Adrenal gland (tissue), 5 donors: ENCODE measurements at regions not wholly inside any gene's neighbourhood (a gene's known extent, or its start where the extent isn't known, plus 50 kb on each side); places are given as distances from the start of the nearest gene placed in this dataset.

Experiments
- POLR2A ChIP-seq, 2 donors: fragments of 450-650 bp; IDR thresholded peaks; one replicate each; pipeline ENCODE4 v1.6.1; 2017; ENCODE audit warnings: antibody characterized with exemption in 2 of 2, mild to moderate bottlenecking in 2 of 2, moderate library complexity in 1 of 2
- TF ChIP-seq, protein P1 (sequence below), 6 experiments: fragments of 450-650 bp in 4 of 6; fragments of 200-600 bp in 2 of 6; sonication (generic) in 1 of 6; IDR thresholded peaks; 1 replicate in 5 of 6; 2 replicates in 1 of 6; pipeline versions ENCODE4 v1.5.1 to v1.8.0; 2016 to 2021; ENCODE audit warnings: antibody characterized with exemption in 6 of 6, mild to moderate bottlenecking in 2 of 6, moderate library complexity in 1 of 6
- donor health status: DM: no; HTN: no; CAD: no.

- TF ChIP-seq, protein P1, sequence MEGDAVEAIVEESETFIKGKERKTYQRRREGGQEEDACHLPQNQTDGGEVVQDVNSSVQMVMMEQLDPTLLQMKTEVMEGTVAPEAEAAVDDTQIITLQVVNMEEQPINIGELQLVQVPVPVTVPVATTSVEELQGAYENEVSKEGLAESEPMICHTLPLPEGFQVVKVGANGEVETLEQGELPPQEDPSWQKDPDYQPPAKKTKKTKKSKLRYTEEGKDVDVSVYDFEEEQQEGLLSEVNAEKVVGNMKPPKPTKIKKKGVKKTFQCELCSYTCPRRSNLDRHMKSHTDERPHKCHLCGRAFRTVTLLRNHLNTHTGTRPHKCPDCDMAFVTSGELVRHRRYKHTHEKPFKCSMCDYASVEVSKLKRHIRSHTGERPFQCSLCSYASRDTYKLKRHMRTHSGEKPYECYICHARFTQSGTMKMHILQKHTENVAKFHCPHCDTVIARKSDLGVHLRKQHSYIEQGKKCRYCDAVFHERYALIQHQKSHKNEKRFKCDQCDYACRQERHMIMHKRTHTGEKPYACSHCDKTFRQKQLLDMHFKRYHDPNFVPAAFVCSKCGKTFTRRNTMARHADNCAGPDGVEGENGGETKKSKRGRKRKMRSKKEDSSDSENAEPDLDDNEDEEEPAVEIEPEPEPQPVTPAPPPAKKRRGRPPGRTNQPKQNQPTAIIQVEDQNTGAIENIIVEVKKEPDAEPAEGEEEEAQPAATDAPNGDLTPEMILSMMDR (IDR thresholded peaks at IDR 0.05), result no peak
- no peak for TF ChIP-seq POLR2A (IDR thresholded peaks at IDR 0.05)
Observed at GRCh38 chr2:22843919-22844537, 541.0 kb upstream of the KLHL29 start.
